ENCODE measurements at regions not wholly inside any gene's neighbourhood (a gene's known extent, or its start where the extent isn't known, plus 50 kb on each side); places are given as distances from the start of the nearest gene placed in this dataset.

DNA sequence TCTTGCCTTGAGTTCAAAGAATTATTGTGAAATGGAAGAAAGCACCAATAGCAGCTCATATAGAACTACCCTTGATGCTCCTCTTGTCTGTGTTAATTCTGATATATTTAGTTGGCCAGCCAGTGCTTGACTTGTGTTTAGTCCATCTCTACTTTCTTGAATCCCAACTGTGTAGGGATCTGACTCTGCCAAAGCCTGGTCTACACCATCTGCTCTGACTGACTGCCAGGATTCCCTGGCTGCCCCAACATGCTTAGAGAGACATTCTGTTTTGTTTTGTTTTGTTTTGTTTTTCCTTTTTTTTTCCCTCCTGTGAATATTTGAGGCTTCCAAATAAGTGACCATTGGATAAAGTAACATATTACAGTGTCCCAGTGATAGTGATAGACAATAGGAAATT lies 953.7 kb upstream of the MANEA start:
- TF ChIP-seq POLR2A (IDR thresholded peaks at IDR 0.05; ENCODE audit: low read depth, low read length) = no peak
- TF ChIP-seq, protein P1, sequence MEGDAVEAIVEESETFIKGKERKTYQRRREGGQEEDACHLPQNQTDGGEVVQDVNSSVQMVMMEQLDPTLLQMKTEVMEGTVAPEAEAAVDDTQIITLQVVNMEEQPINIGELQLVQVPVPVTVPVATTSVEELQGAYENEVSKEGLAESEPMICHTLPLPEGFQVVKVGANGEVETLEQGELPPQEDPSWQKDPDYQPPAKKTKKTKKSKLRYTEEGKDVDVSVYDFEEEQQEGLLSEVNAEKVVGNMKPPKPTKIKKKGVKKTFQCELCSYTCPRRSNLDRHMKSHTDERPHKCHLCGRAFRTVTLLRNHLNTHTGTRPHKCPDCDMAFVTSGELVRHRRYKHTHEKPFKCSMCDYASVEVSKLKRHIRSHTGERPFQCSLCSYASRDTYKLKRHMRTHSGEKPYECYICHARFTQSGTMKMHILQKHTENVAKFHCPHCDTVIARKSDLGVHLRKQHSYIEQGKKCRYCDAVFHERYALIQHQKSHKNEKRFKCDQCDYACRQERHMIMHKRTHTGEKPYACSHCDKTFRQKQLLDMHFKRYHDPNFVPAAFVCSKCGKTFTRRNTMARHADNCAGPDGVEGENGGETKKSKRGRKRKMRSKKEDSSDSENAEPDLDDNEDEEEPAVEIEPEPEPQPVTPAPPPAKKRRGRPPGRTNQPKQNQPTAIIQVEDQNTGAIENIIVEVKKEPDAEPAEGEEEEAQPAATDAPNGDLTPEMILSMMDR (IDR thresholded peaks at IDR 0.05; ENCODE audit: extremely low read depth in 1 of 2, insufficient read depth in 1 of 2, low read depth in 1 of 2, low read length in 2 of 2) = no peak
- TF ChIP-seq EZH2 (IDR thresholded peaks at IDR 0.05; ENCODE audit: borderline replicate concordance, low read depth, low read length, severe bottlenecking) = no peak
- TF ChIP-seq GATA2 (IDR thresholded peaks at IDR 0.05; ENCODE audit: insufficient read depth, insufficient read length, low read depth, low read length) = no peak
- no peak for TF ChIP-seq POLR2AphosphoS5 (IDR thresholded peaks at IDR 0.05; ENCODE audit: insufficient read depth, low read depth, low read length)
- TF ChIP-seq FOS (IDR thresholded peaks at IDR 0.05; ENCODE audit: borderline replicate concordance, insufficient read depth, low read length) = no peak
- TF ChIP-seq, protein P2, sequence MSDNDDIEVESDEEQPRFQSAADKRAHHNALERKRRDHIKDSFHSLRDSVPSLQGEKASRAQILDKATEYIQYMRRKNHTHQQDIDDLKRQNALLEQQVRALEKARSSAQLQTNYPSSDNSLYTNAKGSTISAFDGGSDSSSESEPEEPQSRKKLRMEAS (IDR thresholded peaks at IDR 0.05; ENCODE audit: insufficient read depth, insufficient read length) = no peak
- no peak for TF ChIP-seq MYC (IDR thresholded peaks at IDR 0.05; ENCODE audit: low read depth, low read length)
- no peak for TF ChIP-seq JUN (IDR thresholded peaks at IDR 0.05; ENCODE audit: borderline replicate concordance, insufficient read depth, insufficient read length, low read depth)
